ENCODE measurements at regions not wholly inside any gene's neighbourhood (a gene's known extent, or its start where the extent isn't known, plus 50 kb on each side); places are given as distances from the start of the nearest gene placed in this dataset.

GRCh38 chr11:45458269-45458668, 172.1 kb upstream of the SYT13 start:
- no peak for ATAC-seq
- Histone ChIP-seq H3K9me3 (no peaks in the 10 kb centered on the region), H3K4me3 (no peak overlapping the region), H3K27ac (no peak overlapping the region), H3K4me1 (no peaks in the 10 kb centered on the region), H3K36me3 (no peaks in the 10 kb centered on the region), H3K27me3 (ENCODE audit: low read depth) (no peaks in the 10 kb centered on the region)
- intact Hi-C loops (cut with DNase I), result no loop called here
- no peak for DNase-seq
- TF ChIP-seq CTCF (IDR thresholded peaks at IDR 0.05), result no peak

GRCh38 chr11:45457649-45458048, 171.5 kb upstream of the SYT13 start:
- no peaks in the 10 kb centered on the region for H3K36me3 ChIP-seq
- no peak overlapping the region for H3K27ac ChIP-seq
- ATAC-seq (no peak), DNase-seq (no peak)
- intact Hi-C loops (cut with DNase I), result no loop called here
- H3K27me3 ChIP-seq (ENCODE audit: low read depth), result no peaks in the 10 kb centered on the region
- H3K4me1 ChIP-seq, result no peaks in the 10 kb centered on the region
- H3K9me3 ChIP-seq, result no peaks in the 10 kb centered on the region
- TF ChIP-seq CTCF (IDR thresholded peaks at IDR 0.05), result no peak
- H3K4me3 ChIP-seq, result no peak overlapping the region

- no peaks in the 10 kb centered on the region for H3K4me1 ChIP-seq
- DNase-seq (no peak), ATAC-seq (no peak)
- H3K4me3 ChIP-seq, result no peak overlapping the region
- intact Hi-C loops (cut with DNase I), result no loop called here
- H3K27me3 ChIP-seq (ENCODE audit: low read depth), result no peaks in the 10 kb centered on the region
- no peak overlapping the region for H3K27ac ChIP-seq
- no peaks in the 10 kb centered on the region for H3K9me3 ChIP-seq
- H3K36me3 ChIP-seq, result no peaks in the 10 kb centered on the region
- TF ChIP-seq CTCF (IDR thresholded peaks at IDR 0.05), result no peak
Observed at GRCh38 chr11:45456686-45457085, 170.5 kb upstream of the SYT13 start.

- Histone ChIP-seq H3K27me3 (ENCODE audit: low read depth) (no peaks in the 10 kb centered on the region), H3K4me1 (no peaks in the 10 kb centered on the region), H3K4me3 (no peak overlapping the region), H3K36me3 (no peaks in the 10 kb centered on the region), H3K27ac (no peak overlapping the region), H3K9me3 (no peaks in the 10 kb centered on the region)
- no peak for TF ChIP-seq CTCF (IDR thresholded peaks at IDR 0.05)
- intact Hi-C loops (cut with DNase I), result no loop called here
- DNase-seq (no peak), ATAC-seq (no peak)
Observed at GRCh38 chr11:45455536-45455935, 169.4 kb upstream of the SYT13 start.

GRCh38 chr11:45454917-45455401, 168.8 kb upstream of the SYT13 start:
- DNase-seq (no peak), ATAC-seq (no peak)
- Histone ChIP-seq H3K4me3 (no peak overlapping the region), H3K27me3 (ENCODE audit: low read depth) (no peaks in the 10 kb centered on the region), H3K36me3 (no peaks in the 10 kb centered on the region), H3K4me1 (no peaks in the 10 kb centered on the region), H3K27ac (no peak overlapping the region), H3K9me3 (no peaks in the 10 kb centered on the region)
- intact Hi-C loops (cut with DNase I), result no loop called here
- TF ChIP-seq CTCF (IDR thresholded peaks at IDR 0.05), result no peak

GRCh38 chr11:45453721-45454120, 167.6 kb upstream of the SYT13 start:
- H3K36me3 ChIP-seq, result no peaks in the 10 kb centered on the region
- H3K27ac ChIP-seq, result no peak overlapping the region
- intact Hi-C loops (cut with DNase I), result no loop called here
- ATAC-seq (no peak), DNase-seq (no peak)
- no peaks in the 10 kb centered on the region for H3K9me3 ChIP-seq
- no peaks in the 10 kb centered on the region for H3K27me3 ChIP-seq (ENCODE audit: low read depth)
- no peak for TF ChIP-seq CTCF (IDR thresholded peaks at IDR 0.05)
- no peaks in the 10 kb centered on the region for H3K4me1 ChIP-seq
- H3K4me3 ChIP-seq, result no peak overlapping the region
